HL-60 (cell line): ENCODE measurements at regions not wholly inside any gene's neighbourhood (a gene's known extent, or its start where the extent isn't known, plus 50 kb on each side); places are given as distances from the start of the nearest gene placed in this dataset.

Experiments
- DNase-seq, 2 experiments: peaks; one replicate each; pipeline ENCODE4 v3.0.0-alpha.2; 2010 to 2020; ENCODE audit warnings: low read depth in 1 of 2, low spot score in 1 of 2
- H3K27ac ChIP-seq: fragments of 250-450 bp; sonication (Bioruptor Pico); replicated peaks from 2 replicates; pipeline ENCODE4 v1.5.1; 2020; ENCODE audit warnings: mild to moderate bottlenecking, moderate library complexity
- H3K27me3 ChIP-seq: fragments of 250-450 bp; sonication (Bioruptor Pico); 2 replicates; pipeline ENCODE4 v1.5.1; 2021; ENCODE audit warnings: mild to moderate bottlenecking, moderate library complexity; ENCODE audit not compliant: insufficient read depth, poor library complexity, severe bottlenecking
- H3K4me3 ChIP-seq: replicated peaks from 2 replicates; pipeline ENCODE4 v1.5.1; 2011; ENCODE audit warnings: mild to moderate bottlenecking, control low read depth, low read length; ENCODE audit not compliant: insufficient read depth
- GABPA ChIP-seq: IDR thresholded peaks from 2 replicates; pipeline ENCODE4 v1.6.1; 2012; ENCODE audit warnings: low read depth
- POLR2AphosphoS5 ChIP-seq: IDR thresholded peaks from 2 replicates; pipeline ENCODE4 v1.6.1; 2012; ENCODE audit warnings: low read depth
- SPI1 ChIP-seq: IDR thresholded peaks from 2 replicates; pipeline ENCODE4 v1.6.1; 2012; ENCODE audit warnings: low read depth, mild to moderate bottlenecking, borderline replicate concordance
- TF ChIP-seq, protein P1 (sequence below): IDR thresholded peaks from 2 replicates; pipeline ENCODE4 v1.6.1; 2012; ENCODE audit warnings: low read depth; ENCODE audit not compliant: insufficient replicate concordance
- TF ChIP-seq, protein P2 (sequence below): IDR thresholded peaks from one replicate; pipeline ENCODE4 v1.5.1; 2011; ENCODE audit warnings: low read length, control low read depth, inconsistent platforms; ENCODE audit not compliant: insufficient read depth

DNA sequence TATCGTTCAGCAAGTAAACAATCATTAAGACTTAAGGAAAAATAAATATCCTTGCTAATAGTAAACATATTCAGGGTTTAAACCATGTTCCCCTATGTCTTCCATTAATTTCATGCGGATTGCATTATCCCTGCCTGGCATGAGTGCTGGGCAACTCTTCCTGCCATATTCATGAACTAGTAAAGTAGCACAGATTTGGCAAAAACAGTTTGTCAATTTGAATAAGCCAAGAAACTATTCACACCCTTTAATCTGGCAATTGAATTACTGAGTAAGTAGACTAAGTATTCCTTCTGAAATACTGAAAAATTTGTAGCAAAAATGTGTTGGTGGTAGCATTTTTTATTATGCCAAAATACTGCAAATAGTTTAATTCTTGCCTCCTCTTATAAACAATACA lies 512.0 kb downstream of the NLGN4X start:
- no peak for DNase-seq
- no peaks in the 10 kb centered on the region for H3K27me3 ChIP-seq
- no peak overlapping the region for H3K4me3 ChIP-seq
- no peak for TF ChIP-seq POLR2AphosphoS5
- TF ChIP-seq SPI1: no peak
- TF ChIP-seq GABPA: no peak
- TF ChIP-seq, protein P1, sequence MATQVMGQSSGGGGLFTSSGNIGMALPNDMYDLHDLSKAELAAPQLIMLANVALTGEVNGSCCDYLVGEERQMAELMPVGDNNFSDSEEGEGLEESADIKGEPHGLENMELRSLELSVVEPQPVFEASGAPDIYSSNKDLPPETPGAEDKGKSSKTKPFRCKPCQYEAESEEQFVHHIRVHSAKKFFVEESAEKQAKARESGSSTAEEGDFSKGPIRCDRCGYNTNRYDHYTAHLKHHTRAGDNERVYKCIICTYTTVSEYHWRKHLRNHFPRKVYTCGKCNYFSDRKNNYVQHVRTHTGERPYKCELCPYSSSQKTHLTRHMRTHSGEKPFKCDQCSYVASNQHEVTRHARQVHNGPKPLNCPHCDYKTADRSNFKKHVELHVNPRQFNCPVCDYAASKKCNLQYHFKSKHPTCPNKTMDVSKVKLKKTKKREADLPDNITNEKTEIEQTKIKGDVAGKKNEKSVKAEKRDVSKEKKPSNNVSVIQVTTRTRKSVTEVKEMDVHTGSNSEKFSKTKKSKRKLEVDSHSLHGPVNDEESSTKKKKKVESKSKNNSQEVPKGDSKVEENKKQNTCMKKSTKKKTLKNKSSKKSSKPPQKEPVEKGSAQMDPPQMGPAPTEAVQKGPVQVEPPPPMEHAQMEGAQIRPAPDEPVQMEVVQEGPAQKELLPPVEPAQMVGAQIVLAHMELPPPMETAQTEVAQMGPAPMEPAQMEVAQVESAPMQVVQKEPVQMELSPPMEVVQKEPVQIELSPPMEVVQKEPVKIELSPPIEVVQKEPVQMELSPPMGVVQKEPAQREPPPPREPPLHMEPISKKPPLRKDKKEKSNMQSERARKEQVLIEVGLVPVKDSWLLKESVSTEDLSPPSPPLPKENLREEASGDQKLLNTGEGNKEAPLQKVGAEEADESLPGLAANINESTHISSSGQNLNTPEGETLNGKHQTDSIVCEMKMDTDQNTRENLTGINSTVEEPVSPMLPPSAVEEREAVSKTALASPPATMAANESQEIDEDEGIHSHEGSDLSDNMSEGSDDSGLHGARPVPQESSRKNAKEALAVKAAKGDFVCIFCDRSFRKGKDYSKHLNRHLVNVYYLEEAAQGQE: no peak
- TF ChIP-seq, protein P2, sequence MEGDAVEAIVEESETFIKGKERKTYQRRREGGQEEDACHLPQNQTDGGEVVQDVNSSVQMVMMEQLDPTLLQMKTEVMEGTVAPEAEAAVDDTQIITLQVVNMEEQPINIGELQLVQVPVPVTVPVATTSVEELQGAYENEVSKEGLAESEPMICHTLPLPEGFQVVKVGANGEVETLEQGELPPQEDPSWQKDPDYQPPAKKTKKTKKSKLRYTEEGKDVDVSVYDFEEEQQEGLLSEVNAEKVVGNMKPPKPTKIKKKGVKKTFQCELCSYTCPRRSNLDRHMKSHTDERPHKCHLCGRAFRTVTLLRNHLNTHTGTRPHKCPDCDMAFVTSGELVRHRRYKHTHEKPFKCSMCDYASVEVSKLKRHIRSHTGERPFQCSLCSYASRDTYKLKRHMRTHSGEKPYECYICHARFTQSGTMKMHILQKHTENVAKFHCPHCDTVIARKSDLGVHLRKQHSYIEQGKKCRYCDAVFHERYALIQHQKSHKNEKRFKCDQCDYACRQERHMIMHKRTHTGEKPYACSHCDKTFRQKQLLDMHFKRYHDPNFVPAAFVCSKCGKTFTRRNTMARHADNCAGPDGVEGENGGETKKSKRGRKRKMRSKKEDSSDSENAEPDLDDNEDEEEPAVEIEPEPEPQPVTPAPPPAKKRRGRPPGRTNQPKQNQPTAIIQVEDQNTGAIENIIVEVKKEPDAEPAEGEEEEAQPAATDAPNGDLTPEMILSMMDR: no peak
- no peak overlapping the region for H3K27ac ChIP-seq

DNA sequence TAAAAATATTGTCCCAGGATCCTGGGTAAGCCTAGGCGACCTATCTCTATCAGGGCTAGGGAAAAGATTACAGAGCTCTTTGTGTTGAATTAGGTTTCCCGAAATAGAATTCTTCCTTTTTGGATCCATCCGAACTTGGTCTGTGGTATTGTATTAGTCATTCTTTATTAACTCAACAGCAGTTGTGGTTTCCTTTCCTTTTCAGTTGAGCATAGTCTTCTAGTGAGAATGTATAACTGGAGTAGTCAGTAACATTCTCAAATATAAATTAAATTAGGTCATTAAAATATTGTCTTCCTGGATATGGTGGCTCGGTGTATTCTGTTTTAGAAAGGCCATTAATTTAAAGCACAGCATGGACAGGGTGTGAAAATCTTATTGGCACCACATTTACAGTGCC lies 520.4 kb downstream of the NLGN4X start:
- no peak for DNase-seq
- Histone ChIP-seq H3K27me3 (no peaks in the 10 kb centered on the region), H3K27ac (no peak overlapping the region), H3K4me3 (no peak overlapping the region)
- TF ChIP-seq, protein P1: no peak
- TF ChIP-seq, protein P2: no peak
- TF ChIP-seq POLR2AphosphoS5 (no peak), SPI1 (no peak), GABPA (no peak)

DNA sequence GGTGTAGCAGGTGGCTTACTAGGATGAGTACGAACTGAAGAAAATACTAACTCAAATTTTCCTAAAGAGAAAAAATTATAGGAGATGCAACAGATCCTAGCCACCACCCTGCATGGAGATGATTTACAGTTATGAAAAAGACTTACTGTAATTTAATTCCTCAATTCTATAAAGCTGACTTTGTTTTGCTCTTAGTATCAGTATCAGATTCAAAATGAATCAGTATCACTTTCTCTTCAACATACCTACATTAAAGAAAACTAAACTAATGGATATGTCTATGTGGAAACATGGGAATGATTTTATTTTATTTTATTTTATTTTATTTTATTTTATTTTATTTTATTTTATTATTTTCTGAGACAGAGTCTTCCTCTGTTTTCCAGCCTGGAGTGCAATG lies 525.8 kb downstream of the NLGN4X start:
- Histone ChIP-seq H3K27ac (no peak overlapping the region), H3K27me3 (no peaks in the 10 kb centered on the region), H3K4me3 (no peak overlapping the region)
- no peak for DNase-seq
- TF ChIP-seq, protein P1: no peak
- TF ChIP-seq SPI1 (no peak), GABPA (no peak), POLR2AphosphoS5 (no peak)
- TF ChIP-seq, protein P2: no peak
